ENCODE measurements at regions not wholly inside any gene's neighbourhood (a gene's known extent, or its start where the extent isn't known, plus 50 kb on each side); places are given as distances from the start of the nearest gene placed in this dataset.

GRCh38 chr7:84603545-84603944 lies 409.0 kb upstream of the SEMA3A start:
- Histone ChIP-seq H3K27me3 (no peaks in the 10 kb centered on the region), H3K9me3 (peaks cover 0 to 19% (median 3%) of the 10 kb centered on the region in 12 donors), H3K4me3 (no peak overlapping the region), H3K27ac (no peak overlapping the region), H3K4me1 (no peaks in the 10 kb centered on the region), H3K36me3 (no peaks in the 10 kb centered on the region)
- DNase-seq (no peak), ATAC-seq (no peak)
- 76 to 96% (median 95%) methylated on average over 5 of the region's 5 CpGs for WGBS, 4 donors
- TF ChIP-seq CTCF (IDR thresholded peaks at IDR 0.05) = no peak
- TF ChIP-seq POLR2A (IDR thresholded peaks at IDR 0.05) = no peak
- intact Hi-C loops (cut with DNase I) = no loop called here

- 85 to 87% (median 86%) methylated on average over 4 of the region's 4 CpGs for WGBS, 4 donors
- H3K27me3 ChIP-seq = no peaks in the 10 kb centered on the region
- ATAC-seq (no peak), DNase-seq (no peak)
- peaks cover 0 to 4% (median 0%) of the 10 kb centered on the region in 12 donors for H3K9me3 ChIP-seq
- H3K4me1 ChIP-seq = no peaks in the 10 kb centered on the region
- H3K27ac ChIP-seq = no peak overlapping the region
- TF ChIP-seq POLR2A (IDR thresholded peaks at IDR 0.05) (no peak), CTCF (IDR thresholded peaks at IDR 0.05) (no peak)
- H3K4me3 ChIP-seq = no peak overlapping the region
- no peaks in the 10 kb centered on the region for H3K36me3 ChIP-seq
- intact Hi-C loops (cut with DNase I) = no loop called here
Measured at GRCh38 chr7:84595026-84595425, 400.4 kb upstream of the SEMA3A start.

GRCh38 chr7:84591897-84592296 lies 397.3 kb upstream of the SEMA3A start:
- ATAC-seq (no peak), DNase-seq (no peak)
- intact Hi-C loops (cut with DNase I) = no loop called here
- H3K4me3 ChIP-seq = no peak overlapping the region
- H3K27me3 ChIP-seq = no peaks in the 10 kb centered on the region
- no peaks in the 10 kb centered on the region for H3K4me1 ChIP-seq
- no peak for TF ChIP-seq POLR2A (IDR thresholded peaks at IDR 0.05)
- no peak for TF ChIP-seq CTCF (IDR thresholded peaks at IDR 0.05)
- H3K36me3 ChIP-seq = no peaks in the 10 kb centered on the region
- no peak overlapping the region for H3K27ac ChIP-seq
- WGBS, 4 donors = 94 to 95% (median 94%) methylated on average over 2 of the region's 2 CpGs
- peaks cover 0 to 4% (median 0%) of the 10 kb centered on the region in 12 donors for H3K9me3 ChIP-seq

GRCh38 chr7:84589012-84589411 lies 394.4 kb upstream of the SEMA3A start:
- WGBS, 4 donors = 95 to 99% (median 96%) methylated on average over 4 of the region's 4 CpGs
- TF ChIP-seq POLR2A (IDR thresholded peaks at IDR 0.05) = no peak
- TF ChIP-seq CTCF (IDR thresholded peaks at IDR 0.05) = no peak

More at GRCh38 chr7:84589012-84589411, 394.4 kb upstream of the SEMA3A start:
- DNase-seq = no peak
- no peaks in the 10 kb centered on the region for H3K4me1 ChIP-seq
- no peaks in the 10 kb centered on the region for H3K27me3 ChIP-seq
- H3K4me3 ChIP-seq = no peak overlapping the region
- no peaks in the 10 kb centered on the region for H3K36me3 ChIP-seq
- H3K27ac ChIP-seq = no peak overlapping the region
- ATAC-seq = no peak
- intact Hi-C loops (cut with DNase I) = no loop called here
- peaks cover 0 to 3% (median 0%) of the 10 kb centered on the region in 12 donors for H3K9me3 ChIP-seq
